ENCODE measurements at regions not wholly inside any gene's neighbourhood (a gene's known extent, or its start where the extent isn't known, plus 50 kb on each side); places are given as distances from the start of the nearest gene placed in this dataset.

DNA sequence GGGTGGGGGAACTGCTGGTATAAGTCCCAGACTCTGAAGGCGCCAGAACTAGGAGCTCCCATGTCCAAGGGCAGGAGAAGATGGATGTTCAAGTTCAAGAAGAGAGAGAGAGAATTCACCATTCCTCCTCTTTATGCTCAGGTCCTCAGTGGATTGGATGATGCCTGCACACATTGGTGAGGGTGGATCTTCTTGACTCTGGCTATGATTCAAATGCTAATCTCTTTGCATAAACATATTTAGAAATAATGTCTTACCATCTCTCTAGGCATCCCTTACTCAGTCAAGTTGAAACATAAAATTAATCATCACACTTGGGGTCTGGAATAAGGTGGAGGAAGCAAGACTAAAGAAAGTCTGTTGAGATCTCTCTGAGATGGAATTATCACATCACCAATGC, 210.6 kb upstream of the CHST9 start:
- no peak for DNase-seq (ENCODE audit: low spot score)
- ChIA-PET CTCF (no interaction called here), POLR2A (ENCODE audit: low non-redundant PET) (no interaction called here)
- H3K27ac ChIP-seq = no peak overlapping the region
- TF ChIP-seq, protein P1, sequence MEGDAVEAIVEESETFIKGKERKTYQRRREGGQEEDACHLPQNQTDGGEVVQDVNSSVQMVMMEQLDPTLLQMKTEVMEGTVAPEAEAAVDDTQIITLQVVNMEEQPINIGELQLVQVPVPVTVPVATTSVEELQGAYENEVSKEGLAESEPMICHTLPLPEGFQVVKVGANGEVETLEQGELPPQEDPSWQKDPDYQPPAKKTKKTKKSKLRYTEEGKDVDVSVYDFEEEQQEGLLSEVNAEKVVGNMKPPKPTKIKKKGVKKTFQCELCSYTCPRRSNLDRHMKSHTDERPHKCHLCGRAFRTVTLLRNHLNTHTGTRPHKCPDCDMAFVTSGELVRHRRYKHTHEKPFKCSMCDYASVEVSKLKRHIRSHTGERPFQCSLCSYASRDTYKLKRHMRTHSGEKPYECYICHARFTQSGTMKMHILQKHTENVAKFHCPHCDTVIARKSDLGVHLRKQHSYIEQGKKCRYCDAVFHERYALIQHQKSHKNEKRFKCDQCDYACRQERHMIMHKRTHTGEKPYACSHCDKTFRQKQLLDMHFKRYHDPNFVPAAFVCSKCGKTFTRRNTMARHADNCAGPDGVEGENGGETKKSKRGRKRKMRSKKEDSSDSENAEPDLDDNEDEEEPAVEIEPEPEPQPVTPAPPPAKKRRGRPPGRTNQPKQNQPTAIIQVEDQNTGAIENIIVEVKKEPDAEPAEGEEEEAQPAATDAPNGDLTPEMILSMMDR (conservative IDR thresholded peaks at IDR 0.05; ENCODE audit: low read depth) = no peak

DNA sequence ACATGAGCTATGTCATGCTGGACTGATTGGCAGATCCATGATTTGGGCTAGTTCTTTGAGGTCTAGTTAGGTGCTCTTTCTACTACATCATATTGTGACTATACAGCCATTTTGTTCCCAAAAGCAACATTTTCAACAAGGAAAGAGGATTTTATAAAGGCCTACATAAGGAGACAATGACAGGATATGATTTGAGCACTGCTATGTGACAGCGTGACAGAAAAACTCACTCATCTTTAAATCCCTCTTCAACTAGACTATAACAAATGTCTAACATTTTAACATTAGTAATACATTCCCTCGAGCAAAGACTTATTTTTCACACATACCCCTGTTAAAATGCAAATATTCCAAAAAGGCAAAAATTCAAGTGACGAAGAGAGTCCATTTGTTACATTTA, 209.6 kb upstream of the CHST9 start:
- no peak overlapping the region for H3K27ac ChIP-seq
- no peak for DNase-seq (ENCODE audit: low spot score)
- ChIA-PET CTCF (no interaction called here), POLR2A (ENCODE audit: low non-redundant PET) (no interaction called here)
- TF ChIP-seq, protein P1 (conservative IDR thresholded peaks at IDR 0.05; ENCODE audit: low read depth) = no peak

DNA sequence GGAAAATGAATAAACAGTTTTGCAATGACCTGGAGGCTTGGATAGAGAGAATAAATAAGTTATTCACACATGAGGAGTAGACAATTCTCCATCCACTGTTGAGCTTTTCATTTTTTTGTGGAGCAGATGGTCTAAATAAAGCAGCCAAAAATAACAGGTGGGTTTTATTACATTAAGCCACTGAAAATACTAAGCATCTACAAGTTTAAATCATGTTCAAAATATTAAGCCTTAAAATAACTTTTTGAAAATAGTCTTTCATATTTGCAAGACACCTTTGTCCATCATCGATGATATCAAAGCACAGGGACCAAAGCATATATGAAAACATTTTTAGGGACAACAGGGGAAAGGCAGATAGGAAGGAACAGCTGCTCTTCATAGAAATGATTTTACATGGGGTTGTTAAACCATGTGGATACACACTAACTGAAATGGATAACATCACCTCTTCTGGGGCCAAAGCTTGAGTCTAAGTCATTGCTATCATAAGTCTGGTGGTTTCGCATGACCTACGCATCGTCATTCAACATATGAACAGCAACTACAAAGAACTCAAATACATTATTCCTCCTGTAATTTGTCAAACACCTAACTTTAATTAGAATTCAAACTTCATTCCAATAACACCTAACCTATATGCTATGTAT, 197.6 kb upstream of the CHST9 start:
- POLR2A ChIA-PET (ENCODE audit: low non-redundant PET) = no interaction called here
- DNase-seq (ENCODE audit: low spot score) = no peak
- CTCF ChIA-PET = no interaction called here
- TF ChIP-seq, protein P1 (conservative IDR thresholded peaks at IDR 0.05; ENCODE audit: low read depth) = no peak
- no peak overlapping the region for H3K27ac ChIP-seq

DNA sequence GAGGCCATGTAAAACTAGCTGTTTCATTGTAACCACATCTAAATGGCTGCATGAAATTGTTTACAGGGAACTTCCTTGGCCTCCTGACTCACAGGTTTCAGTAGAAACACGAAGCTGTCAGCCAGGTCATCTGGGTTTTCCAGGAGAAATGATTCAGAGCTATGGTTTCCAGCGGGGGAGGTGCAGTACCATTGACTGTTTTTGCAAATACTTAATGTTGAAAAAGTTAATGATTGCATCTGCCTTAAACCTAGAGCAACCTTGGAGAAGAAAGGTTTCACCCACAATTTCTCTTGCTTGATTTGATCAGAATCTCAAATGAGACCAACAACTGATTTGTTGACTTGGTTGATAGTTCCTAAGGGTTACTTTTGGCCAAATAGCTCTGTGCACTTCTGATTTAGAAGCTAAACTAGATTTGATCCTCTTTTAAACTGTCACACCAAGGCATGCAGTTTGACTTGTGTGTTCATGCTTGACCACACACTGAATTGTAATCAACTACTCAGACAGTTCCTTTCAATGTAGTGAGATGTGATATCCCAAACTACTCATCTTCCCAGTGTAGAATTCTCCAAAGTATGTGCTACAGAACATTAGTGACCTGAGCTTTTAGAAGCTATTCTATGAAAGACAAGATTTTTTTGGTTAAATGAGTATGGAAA, 193.5 kb upstream of the CHST9 start:
- TF ChIP-seq, protein P1 (conservative IDR thresholded peaks at IDR 0.05; ENCODE audit: low read depth) = no peak
- POLR2A ChIA-PET (ENCODE audit: low non-redundant PET) = no interaction called here
- DNase-seq (ENCODE audit: low spot score) = peak; percentile 63
- no peak overlapping the region for H3K27ac ChIP-seq
- CTCF ChIA-PET = interaction anchor here (1.2 kb wide), 1 partner anchor 15 kb away, joined by 4 read pairs; no protein-coding TSS in a partner anchor

DNA sequence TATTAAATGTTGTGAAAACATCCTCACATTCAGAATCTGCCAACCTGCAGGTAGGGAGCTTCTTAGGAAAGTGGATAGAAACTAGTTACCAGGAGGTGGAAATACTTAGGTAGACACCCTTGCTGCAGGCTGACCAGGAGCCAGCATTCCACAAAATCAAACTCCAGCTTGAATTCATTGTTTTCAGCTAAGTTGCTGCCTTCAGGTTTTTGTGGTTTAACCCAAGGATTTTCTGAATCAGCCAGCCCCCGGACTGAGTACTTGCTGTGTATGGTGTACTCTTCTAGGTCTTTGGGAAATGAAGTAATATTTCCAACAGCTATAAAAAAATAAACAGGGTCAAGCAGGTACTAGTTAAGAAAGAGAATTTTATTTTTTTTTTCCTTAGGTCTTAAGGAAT, 192.1 kb upstream of the CHST9 start:
- no peak overlapping the region for H3K27ac ChIP-seq
- POLR2A ChIA-PET (ENCODE audit: low non-redundant PET) = no interaction called here
- TF ChIP-seq, protein P1 (conservative IDR thresholded peaks at IDR 0.05; ENCODE audit: low read depth) = no peak
- no peak for DNase-seq (ENCODE audit: low spot score)
- CTCF ChIA-PET = interaction anchor here (0.6 kb wide), 1 partner anchor 209 kb away, joined by 3 read pairs; no protein-coding TSS in a partner anchor

DNA sequence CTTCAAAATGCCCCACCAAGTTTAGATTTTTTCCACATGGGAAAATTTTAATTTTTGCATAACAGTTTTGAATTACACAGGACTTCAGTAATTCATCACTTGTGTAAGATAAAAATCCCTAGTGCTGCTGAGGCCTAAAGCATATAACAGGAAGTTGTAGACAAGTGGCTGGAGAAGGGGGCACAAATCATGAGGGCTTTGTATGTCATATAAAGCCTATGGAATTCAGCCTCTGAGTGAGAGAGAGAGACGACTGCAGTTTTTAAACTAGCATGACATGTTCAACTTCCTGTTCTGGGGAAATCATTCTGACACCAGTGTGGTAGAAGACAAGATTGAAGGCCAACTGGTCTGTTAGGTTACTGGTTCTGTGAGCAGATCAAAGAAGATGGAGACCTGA, 187.3 kb upstream of the CHST9 start:
- CTCF ChIA-PET = no interaction called here
- POLR2A ChIA-PET (ENCODE audit: low non-redundant PET) = no interaction called here
- no peak for DNase-seq (ENCODE audit: low spot score)
- H3K27ac ChIP-seq = no peak overlapping the region
- TF ChIP-seq, protein P1 (conservative IDR thresholded peaks at IDR 0.05; ENCODE audit: low read depth) = no peak

Data from RWPE1 (cell line).